T-helper 2 cell treated with Interferon-gamma antibody and Interleukin-4, amounts not matched to agents 5 μg/mL and 100 μg/mL, for 36 hours (primary cell): ENCODE measurements at regions not wholly inside any gene's neighbourhood (a gene's known extent, or its start where the extent isn't known, plus 50 kb on each side); places are given as distances from the start of the nearest gene placed in this dataset.

Experiments
- DNase-seq: peaks from one replicate; pipeline ENCODE4 v3.0.0; 2021; ENCODE audit warnings: low spot score
- H3K27ac Mint-ChIP-seq: one replicate; pipeline ENCODE4 v1.8.0; 2021; ENCODE audit warnings: mild to moderate bottlenecking, mixed read lengths
- H3K27me3 Mint-ChIP-seq: one replicate; pipeline ENCODE4 v1.8.0; 2021; ENCODE audit warnings: low read depth, mixed read lengths
- H3K36me3 Mint-ChIP-seq: one replicate; pipeline ENCODE4 v1.8.0; 2021; ENCODE audit warnings: low read depth, mixed read lengths
- H3K4me1 Mint-ChIP-seq: one replicate; pipeline ENCODE4 v1.8.0; 2021; ENCODE audit warnings: low read depth, mixed read lengths
- H3K4me3 Mint-ChIP-seq: one replicate; pipeline ENCODE4 v1.8.0; 2022; ENCODE audit warnings: mild to moderate bottlenecking, moderate library complexity, mixed read lengths
- H3K9me3 Mint-ChIP-seq: one replicate; pipeline ENCODE4 v1.8.0; 2021; ENCODE audit warnings: mixed read lengths

DNA sequence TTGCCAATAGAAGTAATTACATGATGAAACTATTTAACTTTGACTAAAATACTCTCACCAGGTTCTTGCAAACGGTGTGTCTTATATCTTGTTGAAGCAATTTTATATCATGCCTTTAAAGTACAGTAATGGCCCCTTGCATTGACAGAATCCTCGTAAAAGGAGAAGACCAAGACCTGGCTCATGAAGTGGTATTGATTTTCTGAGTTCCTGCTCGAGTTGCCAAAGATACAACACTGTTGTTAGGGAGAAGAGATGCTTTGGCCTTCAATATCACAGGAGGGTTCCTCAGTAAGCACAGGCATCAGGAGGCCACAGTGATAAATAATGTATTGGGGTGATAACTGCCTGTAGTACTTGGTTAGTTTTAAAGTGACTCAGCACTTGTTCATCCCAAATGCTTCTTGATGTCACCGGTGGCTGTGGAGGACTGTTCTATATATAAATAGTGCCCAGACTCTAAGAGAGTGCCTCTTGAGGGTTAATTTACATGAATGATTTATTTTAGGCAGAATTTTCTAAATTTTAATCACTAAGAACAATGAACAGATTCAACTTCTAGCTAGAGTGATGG, 571.7 kb upstream of the FANCL start:
- Mint-ChIP-seq H3K4me3 (no peak overlapping the region), H3K27me3 (no peaks in the 10 kb centered on the region), H3K4me1 (no peaks in the 10 kb centered on the region), H3K36me3 (no peaks in the 10 kb centered on the region), H3K27ac (no peak overlapping the region), H3K9me3 (no peaks in the 10 kb centered on the region)
- no peak for DNase-seq

GRCh38 chr2:58805126-58805525, 564.0 kb upstream of the FANCL start:
- H3K4me3 Mint-ChIP-seq = no peak overlapping the region
- H3K4me1 Mint-ChIP-seq = no peaks in the 10 kb centered on the region
- H3K9me3 Mint-ChIP-seq = no peaks in the 10 kb centered on the region
- DNase-seq = no peak
- H3K36me3 Mint-ChIP-seq = no peaks in the 10 kb centered on the region
- no peak overlapping the region for H3K27ac Mint-ChIP-seq
- no peaks in the 10 kb centered on the region for H3K27me3 Mint-ChIP-seq

- no peak overlapping the region for H3K27ac Mint-ChIP-seq
- no peaks in the 10 kb centered on the region for H3K27me3 Mint-ChIP-seq
- no peaks in the 10 kb centered on the region for H3K36me3 Mint-ChIP-seq
- no peak for DNase-seq
- no peak overlapping the region for H3K4me3 Mint-ChIP-seq
- no peaks in the 10 kb centered on the region for H3K9me3 Mint-ChIP-seq
- no peaks in the 10 kb centered on the region for H3K4me1 Mint-ChIP-seq
These were observed 562.1 kb upstream of the FANCL start for GRCh38 chr2:58803192-58803591.

DNA sequence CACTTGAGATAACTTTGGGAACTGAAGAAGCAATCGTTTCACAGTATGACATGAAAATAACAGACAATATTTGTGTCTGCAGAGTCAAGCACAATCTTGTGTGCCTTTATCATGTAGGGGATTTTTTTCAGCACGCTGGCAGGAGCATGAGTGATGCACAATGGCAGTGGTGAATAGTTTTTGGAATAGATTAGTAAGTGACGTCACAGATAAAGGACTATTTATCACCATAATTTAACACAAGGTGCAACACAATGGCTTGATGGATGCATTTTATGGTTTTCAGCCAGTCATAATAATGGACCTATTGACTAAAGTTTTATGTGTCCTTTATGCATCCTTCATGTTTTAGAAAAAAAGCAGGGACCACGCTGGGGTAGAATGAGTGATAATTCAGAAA, 559.8 kb upstream of the FANCL start:
- H3K9me3 Mint-ChIP-seq = no peaks in the 10 kb centered on the region
- H3K27ac Mint-ChIP-seq = no peak overlapping the region
- no peaks in the 10 kb centered on the region for H3K4me1 Mint-ChIP-seq
- no peak for DNase-seq
- H3K27me3 Mint-ChIP-seq = no peaks in the 10 kb centered on the region
- no peaks in the 10 kb centered on the region for H3K36me3 Mint-ChIP-seq
- no peak overlapping the region for H3K4me3 Mint-ChIP-seq

GRCh38 chr2:58798676-58799208, 557.6 kb upstream of the FANCL start:
- Mint-ChIP-seq H3K4me3 (no peak overlapping the region), H3K36me3 (no peaks in the 10 kb centered on the region), H3K27me3 (no peaks in the 10 kb centered on the region), H3K4me1 (no peaks in the 10 kb centered on the region), H3K9me3 (no peaks in the 10 kb centered on the region), H3K27ac (no peak overlapping the region)
- DNase-seq = no peak

DNA sequence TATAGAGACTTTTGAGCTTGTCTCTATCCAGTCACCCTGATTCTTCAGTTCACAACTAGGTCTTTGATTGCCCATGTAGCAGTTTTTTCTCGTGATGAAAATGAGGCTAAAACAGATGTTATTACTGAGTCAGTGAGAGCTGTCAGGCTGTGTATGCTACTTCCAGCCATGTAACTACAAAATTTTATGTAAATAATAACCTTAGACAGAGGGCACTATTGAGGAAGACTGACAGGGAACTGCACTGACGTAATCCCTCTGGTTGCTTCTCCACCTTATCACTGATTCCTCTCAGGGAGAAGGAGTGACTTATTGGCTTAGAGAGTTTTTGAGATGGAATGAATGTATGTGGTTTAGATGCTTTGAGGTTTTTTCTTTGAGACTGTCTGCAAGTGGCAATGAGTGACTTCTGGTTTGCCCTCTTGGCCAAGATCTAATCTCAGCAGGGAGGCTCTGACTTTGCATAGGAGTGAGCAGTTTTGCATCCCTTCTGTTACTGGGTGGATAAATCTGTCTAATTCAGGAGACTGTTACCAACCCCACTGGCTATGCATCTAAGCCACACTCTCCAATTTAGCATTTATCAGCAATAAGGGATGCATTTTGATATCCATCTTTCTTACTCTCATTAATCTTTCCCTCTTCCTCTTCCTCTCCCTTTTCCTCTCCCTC, 555.2 kb upstream of the FANCL start:
- Mint-ChIP-seq H3K9me3 (no peaks in the 10 kb centered on the region), H3K27me3 (no peaks in the 10 kb centered on the region), H3K27ac (no peak overlapping the region), H3K4me3 (no peak overlapping the region), H3K4me1 (no peaks in the 10 kb centered on the region), H3K36me3 (no peaks in the 10 kb centered on the region)
- no peak for DNase-seq

GRCh38 chr2:58794916-58795315, 553.8 kb upstream of the FANCL start:
- H3K9me3 Mint-ChIP-seq = no peaks in the 10 kb centered on the region
- no peak overlapping the region for H3K4me3 Mint-ChIP-seq
- no peaks in the 10 kb centered on the region for H3K4me1 Mint-ChIP-seq
- H3K36me3 Mint-ChIP-seq = no peaks in the 10 kb centered on the region
- no peak overlapping the region for H3K27ac Mint-ChIP-seq
- no peak for DNase-seq
- no peaks in the 10 kb centered on the region for H3K27me3 Mint-ChIP-seq

DNA sequence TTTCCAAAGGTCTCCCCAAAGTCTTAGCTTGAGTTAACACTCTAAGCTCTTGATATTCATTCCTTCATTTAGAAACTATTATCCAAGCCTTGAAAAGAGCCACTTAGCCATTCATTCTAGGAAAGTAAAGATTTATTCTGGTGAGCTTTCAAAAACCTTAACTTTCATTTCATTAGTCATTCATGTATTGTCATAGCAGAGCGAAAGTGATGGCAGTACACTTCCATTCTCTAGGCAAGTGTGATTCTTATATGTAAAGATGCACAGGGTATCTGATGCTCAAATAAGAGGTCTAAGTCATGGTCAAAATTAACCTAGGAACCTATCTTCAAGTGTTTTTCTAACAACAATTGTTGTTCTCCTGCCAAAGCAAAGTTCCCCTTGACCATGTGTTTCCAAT, 553.0 kb upstream of the FANCL start:
- Mint-ChIP-seq H3K27me3 (no peaks in the 10 kb centered on the region), H3K27ac (no peak overlapping the region), H3K9me3 (no peaks in the 10 kb centered on the region), H3K36me3 (no peaks in the 10 kb centered on the region), H3K4me3 (no peak overlapping the region), H3K4me1 (no peaks in the 10 kb centered on the region)
- DNase-seq = no peak

DNA sequence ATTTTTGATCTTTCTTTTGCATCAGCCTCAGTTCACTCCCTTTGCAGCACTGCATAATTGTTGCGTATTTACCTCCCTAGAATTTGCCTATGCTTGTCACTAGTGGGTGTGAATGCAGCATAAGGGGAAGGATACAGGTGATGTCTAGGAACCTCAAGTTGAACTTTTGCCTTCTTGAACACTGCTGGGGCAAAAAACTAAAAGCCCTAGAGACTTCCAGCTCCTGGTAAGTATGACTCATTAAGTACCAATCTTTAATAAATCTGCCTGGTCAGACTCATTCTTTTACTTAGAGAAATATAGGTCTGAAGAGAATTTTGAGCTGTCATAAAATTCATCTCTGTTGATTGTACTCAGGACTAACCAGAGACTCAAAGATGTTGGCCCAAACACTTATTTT, 547.3 kb upstream of the FANCL start:
- H3K9me3 Mint-ChIP-seq = no peaks in the 10 kb centered on the region
- DNase-seq = no peak
- H3K4me1 Mint-ChIP-seq = no peaks in the 10 kb centered on the region
- no peaks in the 10 kb centered on the region for H3K27me3 Mint-ChIP-seq
- H3K36me3 Mint-ChIP-seq = no peaks in the 10 kb centered on the region
- H3K4me3 Mint-ChIP-seq = no peak overlapping the region
- no peak overlapping the region for H3K27ac Mint-ChIP-seq

DNA sequence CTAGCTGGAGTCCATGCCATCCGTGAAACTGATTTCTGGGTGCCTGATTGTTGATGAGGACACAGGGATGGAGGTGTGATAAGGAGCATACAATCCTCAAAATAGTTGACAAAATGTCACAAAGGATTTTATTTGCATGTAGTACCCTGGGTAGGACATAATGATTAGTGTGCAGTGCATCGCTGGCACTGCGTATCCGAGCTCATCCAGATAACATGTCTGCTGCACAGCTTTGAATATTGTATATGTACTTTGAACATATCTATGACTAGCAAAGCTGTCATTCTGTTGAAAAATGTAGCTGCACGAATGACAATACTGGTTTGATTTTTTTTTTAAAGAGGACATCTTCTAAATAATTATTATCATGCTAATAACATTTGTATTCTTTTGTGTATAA, 529.7 kb upstream of the FANCL start:
- DNase-seq = no peak
- H3K4me3 Mint-ChIP-seq = no peak overlapping the region
- no peaks in the 10 kb centered on the region for H3K36me3 Mint-ChIP-seq
- no peak overlapping the region for H3K27ac Mint-ChIP-seq
- H3K9me3 Mint-ChIP-seq = no peaks in the 10 kb centered on the region
- H3K27me3 Mint-ChIP-seq = peaks cover 2% of the 10 kb centered on the region
- no peaks in the 10 kb centered on the region for H3K4me1 Mint-ChIP-seq

DNA sequence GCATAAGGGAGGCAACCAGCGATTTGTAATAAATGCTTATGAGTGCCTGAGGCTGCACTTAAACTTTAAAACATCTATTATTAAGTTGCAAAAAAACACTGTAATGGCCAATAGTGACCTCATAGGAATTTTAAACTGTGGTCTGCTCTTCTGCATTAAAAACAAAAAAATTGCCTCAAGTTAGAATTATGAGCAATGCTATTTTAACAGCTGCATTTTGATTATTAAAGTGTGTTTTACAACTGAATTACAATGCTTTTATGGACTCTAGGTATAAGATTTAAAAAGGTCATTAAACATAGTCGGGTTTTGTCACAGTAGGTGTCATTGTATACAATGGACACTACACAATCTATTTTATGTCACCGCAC, 528.7 kb upstream of the FANCL start:
- Mint-ChIP-seq H3K27ac (no peak overlapping the region), H3K4me1 (no peaks in the 10 kb centered on the region), H3K36me3 (no peaks in the 10 kb centered on the region), H3K4me3 (no peak overlapping the region), H3K9me3 (no peaks in the 10 kb centered on the region), H3K27me3 (peaks cover 3% of the 10 kb centered on the region)
- no peak for DNase-seq

DNA sequence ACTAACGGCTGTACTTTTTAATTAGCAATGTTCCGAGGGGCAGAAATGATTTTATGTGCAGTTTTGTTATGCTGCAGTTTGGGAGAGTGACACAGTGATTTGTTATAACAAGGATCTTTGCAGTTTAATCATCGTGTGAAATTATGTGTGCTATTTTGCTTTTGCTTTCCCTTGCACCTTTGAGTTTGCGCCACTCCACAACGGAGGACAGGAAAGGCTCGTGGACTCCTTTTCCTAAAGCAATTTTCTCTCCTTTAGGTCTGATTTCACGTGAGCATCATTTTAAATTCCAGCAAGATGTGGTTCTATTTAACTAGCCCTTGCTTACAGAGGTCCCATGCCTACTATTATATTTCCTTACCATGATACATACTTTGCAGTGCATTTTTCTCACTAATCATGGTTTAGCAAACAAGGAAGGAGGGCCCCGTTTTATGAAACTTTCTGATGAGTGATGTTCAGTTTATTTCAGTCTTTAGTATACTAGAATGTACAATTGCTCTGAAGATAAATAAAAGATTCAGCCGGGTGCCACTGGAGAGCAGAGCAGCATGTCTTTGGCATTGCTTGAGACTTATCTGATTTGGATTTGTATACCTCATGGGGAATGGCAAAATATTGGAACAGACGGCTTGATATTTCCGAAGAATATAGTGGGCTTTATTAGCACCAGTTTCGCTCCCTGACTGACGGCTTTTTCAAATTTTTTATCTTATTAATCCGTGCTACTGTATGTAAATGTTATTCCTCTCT, 528.2 kb upstream of the FANCL start:
- DNase-seq = no peak
- no peaks in the 10 kb centered on the region for H3K9me3 Mint-ChIP-seq
- no peaks in the 10 kb centered on the region for H3K4me1 Mint-ChIP-seq
- H3K27ac Mint-ChIP-seq = no peak overlapping the region
- peaks cover 3% of the 10 kb centered on the region for H3K27me3 Mint-ChIP-seq
- no peaks in the 10 kb centered on the region for H3K36me3 Mint-ChIP-seq
- H3K4me3 Mint-ChIP-seq = no peak overlapping the region

DNA sequence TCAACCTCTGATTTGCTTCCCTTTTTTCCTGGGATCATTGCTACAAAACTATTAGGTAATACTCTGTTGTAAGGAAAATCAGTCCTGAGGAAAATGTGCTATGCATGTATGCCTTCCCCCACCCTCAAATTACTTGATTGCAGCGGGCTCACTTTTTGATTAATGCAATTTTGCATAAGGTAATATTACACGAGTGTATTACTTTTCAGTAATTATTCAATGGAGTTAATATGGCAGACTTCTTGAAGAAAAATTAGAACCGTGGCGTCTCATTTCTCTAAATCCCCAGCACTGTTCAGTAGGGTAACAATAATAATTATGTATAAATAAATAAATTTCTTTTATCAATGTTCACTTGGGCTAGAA, 527.6 kb upstream of the FANCL start:
- Mint-ChIP-seq H3K4me3 (no peak overlapping the region), H3K27ac (no peak overlapping the region), H3K36me3 (no peaks in the 10 kb centered on the region), H3K4me1 (no peaks in the 10 kb centered on the region), H3K27me3 (peaks cover 5% of the 10 kb centered on the region), H3K9me3 (no peaks in the 10 kb centered on the region)
- DNase-seq = no peak

DNA sequence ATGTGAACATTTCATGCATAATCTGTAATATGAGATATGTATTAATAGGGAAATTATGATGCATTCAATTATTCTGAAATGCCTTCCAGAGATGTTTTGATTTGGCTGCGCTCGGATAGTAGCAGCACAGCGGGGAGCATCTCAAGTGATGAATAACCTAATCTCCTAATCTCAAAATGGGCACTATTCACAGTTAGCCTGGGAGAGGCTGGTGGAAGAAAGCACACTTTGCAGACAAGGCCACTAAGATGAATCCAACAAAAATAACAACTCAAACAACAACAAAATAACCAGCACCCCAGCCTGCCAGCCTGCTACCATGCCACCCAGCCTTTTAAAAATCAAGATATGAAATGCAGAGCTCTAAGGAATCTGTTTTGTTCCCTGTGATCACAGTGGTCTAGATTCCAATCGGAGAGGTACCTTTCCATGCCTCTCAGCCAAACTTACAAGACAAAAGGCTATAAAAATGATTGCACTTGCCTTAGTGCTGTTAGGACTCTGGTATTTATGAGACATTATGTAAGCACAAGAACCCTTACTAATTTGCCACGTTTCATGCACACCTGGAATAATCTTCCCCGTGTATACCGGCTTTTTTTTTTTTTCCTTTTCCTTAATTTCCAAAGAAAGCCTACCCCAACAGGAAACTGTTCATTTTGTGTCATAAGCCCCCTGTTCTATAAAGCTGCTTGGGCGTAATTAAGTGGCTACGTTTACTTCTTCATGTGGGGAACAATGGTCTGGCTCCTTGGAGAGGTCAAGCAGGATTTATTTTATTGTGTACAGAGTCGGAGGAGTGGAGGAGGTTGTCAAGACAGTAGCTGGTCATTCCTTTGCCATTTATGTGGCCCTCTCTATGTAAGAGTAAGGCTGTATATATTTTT, 526.9 kb upstream of the FANCL start:
- Mint-ChIP-seq H3K4me1 (no peaks in the 10 kb centered on the region), H3K9me3 (no peaks in the 10 kb centered on the region), H3K27me3 (peaks cover 5% of the 10 kb centered on the region), H3K36me3 (no peaks in the 10 kb centered on the region), H3K27ac (no peak overlapping the region), H3K4me3 (no peak overlapping the region)
- DNase-seq = no peak
